Pancreas (tissue), 10 donors: ENCODE measurements at regions not wholly inside any gene's neighbourhood (a gene's known extent, or its start where the extent isn't known, plus 50 kb on each side); places are given as distances from the start of the nearest gene placed in this dataset.

Experiments used
- ATAC-seq, 4 donors: fragments of 200-7000 bp; cut with Tn5 transposase; one replicate each; pipeline versions ENCODE4 v1.8.0 to v1.9.1; 2020; ENCODE audit warnings: mild to moderate bottlenecking in 4 of 4, moderate library complexity in 4 of 4
- DNase-seq, 6 donors: peaks; one replicate each; pipeline ENCODE4 v3.0.0-alpha.2; 2020
- FAIRE-seq: peaks from 2 replicates; lab custom pipeline; 2012; peaks lifted over from hg19 to GRCh38; lab: Jason Lieb, UNC
- H3K27ac ChIP-seq, 4 donors: fragments of 200-600 bp; sonication (generic); 1 replicate in 3 of 4; 2 replicates in 1 of 4; pipeline versions ENCODE4 v1.5.0 to v1.8.0; 2020
- H3K27me3 ChIP-seq, 4 donors: fragments of 200-600 bp; one replicate each; pipeline ENCODE4 v1.8.0; 2021
- H3K36me3 ChIP-seq, 3 donors: fragments of 200-600 bp; sonication (generic) in 1 of 3; one replicate each; pipeline versions ENCODE4 v1.5.0 to v1.8.0; 2020 to 2021
- H3K4me1 ChIP-seq, 3 donors: fragments of 200-600 bp; one replicate each; pipeline ENCODE4 v1.8.0; 2021
- H3K4me3 ChIP-seq, 4 donors: fragments of 200-600 bp; sonication (generic) in 2 of 4; one replicate each; pipeline versions ENCODE4 v1.5.0 to v1.8.0; 2020 to 2021
- H3K9me3 ChIP-seq, 4 donors: fragments of 200-600 bp; one replicate each; pipeline ENCODE4 v1.8.0; 2021
- WGBS, 2 donors: extraction: QIAGEN DNeasy Blood & Tissue Kit; methylation state at CpG; one replicate each; pipeline ENCODE4 v1.1.7; 2013; 5-methylcytosine and 5-hydroxymethylcytosine counted together
- intact Hi-C, 3 donors: fragments of 100-400 bp; cut with DNase I; formaldehyde crosslinking; loops; one replicate each; pipeline versions ENCODE4 v1.11.1 to v1.14.2; 2022
- TF ChIP-seq, protein P1 (sequence below), 4 donors: fragments of 200-600 bp; sonication (generic) in 3 of 4; IDR thresholded peaks; one replicate each; pipeline versions ENCODE4 v1.5.0 to v1.8.0; 2021; ENCODE audit warnings: antibody characterized with exemption in 4 of 4
- donor health status: healthy with polysubstance abuse.
- donor health status: DM: no; HTN: no; CAD: no; lungs with moderate emphysema.
- donor health status: DM: no; HTN: no; CAD: no.
- donor health status: control.
- donor health status: control.
- donor health status: Bipolar disorder and iron deficiency.
- donor health status: DM: yes; HTN: yes; CAD: no.
- donor health status: DM: no; HTN: no; CAD: no.
- donor health status: DM: no; HTN: no; CAD: no.
- donor health status: DM: yes; HTN: yes; CAD: no.

DNA sequence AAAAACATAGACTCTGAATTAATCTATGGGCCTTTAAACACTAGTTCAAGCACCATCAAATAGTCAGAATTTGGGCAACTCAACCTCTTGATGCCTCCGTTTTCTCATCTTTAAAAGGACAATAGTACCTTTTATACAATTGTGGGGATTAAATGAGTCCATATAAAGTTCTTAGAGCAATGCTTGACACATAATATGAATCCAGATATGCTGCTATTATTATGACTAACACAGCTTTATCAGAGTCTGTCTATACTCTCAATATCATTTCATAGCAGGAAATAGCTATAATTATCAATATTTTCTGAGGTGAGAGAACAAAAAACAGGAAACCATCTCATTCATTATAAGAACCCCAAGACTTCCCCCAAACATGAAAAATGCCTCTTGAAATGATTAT lies 430.5 kb upstream of the XYLT1 start:
- no peak for ATAC-seq
- TF ChIP-seq, protein P1, sequence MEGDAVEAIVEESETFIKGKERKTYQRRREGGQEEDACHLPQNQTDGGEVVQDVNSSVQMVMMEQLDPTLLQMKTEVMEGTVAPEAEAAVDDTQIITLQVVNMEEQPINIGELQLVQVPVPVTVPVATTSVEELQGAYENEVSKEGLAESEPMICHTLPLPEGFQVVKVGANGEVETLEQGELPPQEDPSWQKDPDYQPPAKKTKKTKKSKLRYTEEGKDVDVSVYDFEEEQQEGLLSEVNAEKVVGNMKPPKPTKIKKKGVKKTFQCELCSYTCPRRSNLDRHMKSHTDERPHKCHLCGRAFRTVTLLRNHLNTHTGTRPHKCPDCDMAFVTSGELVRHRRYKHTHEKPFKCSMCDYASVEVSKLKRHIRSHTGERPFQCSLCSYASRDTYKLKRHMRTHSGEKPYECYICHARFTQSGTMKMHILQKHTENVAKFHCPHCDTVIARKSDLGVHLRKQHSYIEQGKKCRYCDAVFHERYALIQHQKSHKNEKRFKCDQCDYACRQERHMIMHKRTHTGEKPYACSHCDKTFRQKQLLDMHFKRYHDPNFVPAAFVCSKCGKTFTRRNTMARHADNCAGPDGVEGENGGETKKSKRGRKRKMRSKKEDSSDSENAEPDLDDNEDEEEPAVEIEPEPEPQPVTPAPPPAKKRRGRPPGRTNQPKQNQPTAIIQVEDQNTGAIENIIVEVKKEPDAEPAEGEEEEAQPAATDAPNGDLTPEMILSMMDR (IDR thresholded peaks at IDR 0.05), result no peak
- Histone ChIP-seq H3K27me3 (no peaks in the 10 kb centered on the region), H3K4me1 (no peaks in the 10 kb centered on the region), H3K27ac (no peak overlapping the region), H3K4me3 (no peak overlapping the region), H3K36me3 (no peaks in the 10 kb centered on the region), H3K9me3 (no peaks in the 10 kb centered on the region)
- no peak for FAIRE-seq
- 77 to 79% methylated on average over 1 of the region's 1 CpG for WGBS, 2 donors
- intact Hi-C loops, result no loop called here
- no peak for DNase-seq

DNA sequence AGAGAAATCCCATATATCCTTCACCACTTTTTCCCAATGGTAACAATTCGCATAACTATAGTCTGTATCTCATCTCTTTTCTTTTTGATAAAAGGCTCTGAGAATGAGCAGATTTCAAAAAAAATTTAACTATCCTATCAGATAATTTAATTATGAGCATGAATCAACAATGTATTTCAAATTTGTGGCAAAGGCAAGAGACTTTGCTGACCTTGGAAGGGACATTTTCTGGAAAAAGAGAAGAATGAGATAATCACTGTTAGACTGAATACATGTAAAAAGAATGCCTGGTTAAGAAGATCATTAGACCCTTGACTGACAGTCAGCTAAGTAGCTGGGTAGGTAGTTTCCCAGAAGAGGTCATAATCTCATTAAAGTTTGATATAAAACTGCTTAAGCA lies 428.4 kb upstream of the XYLT1 start:
- Histone ChIP-seq H3K4me1 (no peaks in the 10 kb centered on the region), H3K9me3 (no peaks in the 10 kb centered on the region), H3K27me3 (no peaks in the 10 kb centered on the region), H3K36me3 (no peaks in the 10 kb centered on the region), H3K27ac (no peak overlapping the region), H3K4me3 (no peak overlapping the region)
- TF ChIP-seq, protein P1 (IDR thresholded peaks at IDR 0.05), result no peak
- ATAC-seq (no peak), DNase-seq (no peak), FAIRE-seq (no peak)
- intact Hi-C loops, result no loop called here
- WGBS, 2 donors, result 85 to 97% methylated on average over 1 of the region's 1 CpG

DNA sequence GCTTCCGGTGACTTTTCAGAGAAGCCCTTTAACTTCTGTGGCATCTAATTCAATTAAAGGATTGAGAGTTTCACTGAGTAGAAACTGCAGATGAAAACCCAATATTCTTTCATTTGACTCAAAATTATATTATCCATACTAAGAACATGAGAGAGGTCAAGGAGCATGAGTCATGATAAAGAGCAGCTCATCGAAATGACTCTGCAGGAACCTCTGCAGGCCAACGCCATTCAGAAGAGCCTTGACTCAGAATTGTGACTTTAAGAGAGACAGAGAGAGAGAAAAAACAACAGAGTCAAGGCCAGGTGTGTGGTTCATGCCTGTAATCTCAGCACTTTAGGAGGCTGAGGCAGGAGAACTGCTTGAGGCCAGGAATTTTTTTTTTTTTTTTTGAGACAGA lies 417.2 kb upstream of the XYLT1 start:
- Histone ChIP-seq H3K36me3 (no peaks in the 10 kb centered on the region), H3K4me1 (no peaks in the 10 kb centered on the region), H3K9me3 (no peaks in the 10 kb centered on the region), H3K27ac (no peak overlapping the region), H3K4me3 (no peak overlapping the region), H3K27me3 (no peaks in the 10 kb centered on the region)
- no peak for DNase-seq
- no peak for ATAC-seq
- TF ChIP-seq, protein P1 (IDR thresholded peaks at IDR 0.05), result no peak
- no peak for FAIRE-seq
- intact Hi-C loops, result no loop called here
- 77 to 78% methylated on average over 3 of the region's 3 CpGs for WGBS, 2 donors

DNA sequence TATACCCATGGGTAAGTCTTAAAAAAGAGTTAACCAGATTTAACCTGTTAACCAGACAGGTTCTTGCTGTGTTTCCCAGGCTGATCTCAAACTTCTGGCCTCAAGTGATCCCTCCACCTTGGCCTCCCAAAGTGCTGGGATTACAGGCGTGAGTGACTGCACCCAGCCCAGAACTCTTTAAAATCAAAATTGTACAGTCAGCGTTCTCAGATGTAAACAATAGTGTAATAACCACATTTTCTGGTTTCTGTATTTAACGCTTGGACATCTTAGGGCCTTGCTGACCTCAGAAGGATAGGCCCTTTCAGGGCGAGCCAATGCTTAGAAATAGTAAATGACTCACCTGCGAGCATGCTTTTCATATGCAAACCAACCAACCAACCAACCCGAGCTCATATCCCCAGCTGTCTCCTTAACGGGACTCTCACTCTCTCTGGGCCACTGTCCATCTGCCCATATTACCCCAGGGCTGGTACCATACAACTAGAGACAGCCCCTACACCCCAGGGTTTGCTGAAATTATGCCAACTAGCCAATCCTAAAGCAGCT lies 415.0 kb upstream of the XYLT1 start:
- no peak for FAIRE-seq
- Histone ChIP-seq H3K9me3 (no peaks in the 10 kb centered on the region), H3K27me3 (no peaks in the 10 kb centered on the region), H3K27ac (no peak overlapping the region), H3K36me3 (no peaks in the 10 kb centered on the region), H3K4me1 (no peaks in the 10 kb centered on the region), H3K4me3 (no peak overlapping the region)
- TF ChIP-seq, protein P1 (IDR thresholded peaks at IDR 0.05), result no peak
- DNase-seq, result no peak
- intact Hi-C loops, result no loop called here
- WGBS, 2 donors, result 74 to 79% methylated on average over 7 of the region's 7 CpGs
- ATAC-seq, result no peak

DNA sequence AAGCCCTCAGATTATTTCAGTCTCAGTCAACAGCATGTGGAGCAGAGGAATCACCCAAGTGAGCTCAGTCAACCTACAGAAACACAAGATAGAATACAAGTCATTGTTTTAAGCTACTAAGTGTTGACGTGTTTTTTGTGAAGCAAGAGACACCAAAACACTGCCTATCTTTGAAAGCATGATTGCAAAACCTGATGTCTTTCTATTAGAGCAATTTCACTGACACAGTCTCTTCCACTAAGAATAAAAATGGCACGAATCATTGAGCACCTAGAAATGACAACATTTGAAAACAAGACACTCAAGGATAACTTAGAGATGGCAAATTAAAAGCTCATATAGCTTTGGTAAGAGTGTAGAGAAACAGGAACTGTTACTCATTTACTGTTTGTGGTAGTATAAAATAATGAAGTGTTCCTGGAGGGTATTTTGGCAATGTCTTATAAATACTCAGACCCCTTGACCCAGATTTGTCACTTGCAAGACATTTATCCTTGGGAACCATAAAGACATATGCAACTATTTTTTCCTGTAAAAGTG lies 407.1 kb upstream of the XYLT1 start:
- intact Hi-C loops, result no loop called here

More for the DNA sequence above, 407.1 kb upstream of the XYLT1 start:
- no peaks in the 10 kb centered on the region for H3K27me3 ChIP-seq
- DNase-seq (no peak), FAIRE-seq (no peak), ATAC-seq (no peak)
- H3K36me3 ChIP-seq, result no peaks in the 10 kb centered on the region
- H3K9me3 ChIP-seq, result no peaks in the 10 kb centered on the region
- H3K4me1 ChIP-seq, result no peaks in the 10 kb centered on the region
- 53 to 60% methylated on average over 2 of the region's 2 CpGs for WGBS, 2 donors
- TF ChIP-seq, protein P1 (IDR thresholded peaks at IDR 0.05), result no peak
- H3K4me3 ChIP-seq, result no peak overlapping the region
- no peak overlapping the region for H3K27ac ChIP-seq
